WI38 (cell line): ENCODE measurements at regions not wholly inside any gene's neighbourhood (a gene's known extent, or its start where the extent isn't known, plus 50 kb on each side); places are given as distances from the start of the nearest gene placed in this dataset.

Experiments
- H3K4me3 ChIP-seq: 2 replicates; pipeline ENCODE4 v1.5.1; 2011; ENCODE audit warnings: low read depth, mild to moderate bottlenecking, control low read depth, low read length
- CTCF ChIP-seq: IDR thresholded peaks from 2 replicates; pipeline ENCODE4 v1.5.1; 2012; ENCODE audit warnings: low read depth, mild to moderate bottlenecking, control low read depth, low read length

DNA sequence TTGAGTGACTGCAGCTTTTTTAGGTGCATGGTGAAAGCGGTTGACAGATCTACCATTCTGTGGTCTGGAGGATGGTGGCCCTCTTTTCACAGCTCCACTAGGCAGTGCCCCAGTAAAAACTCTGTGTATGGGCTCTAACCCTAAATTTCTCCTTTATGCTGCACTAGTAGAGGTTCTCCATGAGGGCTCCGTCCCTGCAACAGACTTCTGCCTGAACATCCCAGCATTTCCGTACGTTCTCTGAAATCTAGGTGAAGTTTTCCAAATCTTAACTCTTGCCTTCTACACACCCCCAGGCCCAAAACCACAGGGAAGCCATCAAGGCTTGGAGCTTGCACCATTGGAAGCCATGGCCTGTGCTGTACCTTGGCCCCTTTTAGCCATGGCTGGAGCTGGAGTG, 1898.1 kb upstream of the NUDT12 start:
- no peak overlapping the region for H3K4me3 ChIP-seq
- no peak for TF ChIP-seq CTCF

GRCh38 chr5:105453216-105453807, 1890.7 kb upstream of the NUDT12 start:
- no peak for TF ChIP-seq CTCF
- H3K4me3 ChIP-seq = no peak overlapping the region

DNA sequence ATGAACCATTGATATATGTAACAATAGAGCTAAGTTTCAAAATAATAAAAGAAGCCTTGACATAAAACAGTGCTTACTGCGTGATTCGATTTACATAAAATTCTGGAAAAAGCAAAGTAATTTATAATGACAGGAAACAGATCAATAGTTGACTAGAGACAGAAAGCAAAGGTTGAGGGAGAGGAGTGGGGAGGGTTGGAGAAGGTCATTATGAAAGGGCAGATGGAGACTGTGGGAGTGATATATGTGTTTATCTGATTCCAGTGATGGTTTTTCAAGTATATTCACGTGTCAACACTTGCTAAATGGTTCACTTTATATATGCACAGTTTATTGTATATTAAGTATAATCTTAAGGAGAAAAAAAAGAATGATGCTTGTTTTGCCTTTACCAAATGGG, 1885.7 kb upstream of the NUDT12 start:
- no peak for TF ChIP-seq CTCF
- no peak overlapping the region for H3K4me3 ChIP-seq

DNA sequence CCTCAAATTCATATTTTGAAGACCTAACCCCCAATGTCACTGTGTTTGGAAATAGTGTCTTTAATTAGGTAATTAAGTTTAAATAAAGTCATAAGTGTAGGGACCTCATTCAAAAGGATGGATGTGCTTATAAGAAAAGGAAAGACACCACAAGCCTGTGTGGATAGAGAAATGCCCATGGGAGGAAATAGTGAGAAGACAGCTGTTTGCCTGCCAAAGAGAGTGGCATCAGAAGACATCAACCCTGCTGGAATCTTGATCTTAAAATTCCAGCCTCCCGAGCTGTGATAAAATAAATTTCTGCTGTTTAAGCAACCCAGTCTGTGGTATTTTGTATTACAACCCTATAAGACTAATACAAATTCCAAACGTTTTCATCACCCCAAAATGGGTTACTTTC, 1867.9 kb upstream of the NUDT12 start:
- TF ChIP-seq CTCF = no peak
- H3K4me3 ChIP-seq = no peak overlapping the region

GRCh38 chr5:105428451-105429380, 1866.1 kb upstream of the NUDT12 start:
- no peak for TF ChIP-seq CTCF
- H3K4me3 ChIP-seq = no peak overlapping the region

GRCh38 chr5:105414067-105414466, 1851.5 kb upstream of the NUDT12 start:
- H3K4me3 ChIP-seq = no peak overlapping the region
- TF ChIP-seq CTCF = no peak

- no peak for TF ChIP-seq CTCF
Measured at GRCh38 chr5:105413406-105413990, 1850.9 kb upstream of the NUDT12 start.

More at GRCh38 chr5:105413406-105413990, 1850.9 kb upstream of the NUDT12 start:
- no peak overlapping the region for H3K4me3 ChIP-seq
